Naive thymus-derived CD4-positive, alpha-beta T cell (primary cell): ENCODE measurements at regions not wholly inside any gene's neighbourhood (a gene's known extent, or its start where the extent isn't known, plus 50 kb on each side); places are given as distances from the start of the nearest gene placed in this dataset.

Experiments
- ATAC-seq: fragments of 150-1000 bp; cut with Tn5 transposase; 2 replicates; pipeline ENCODE4 v1.10.0; 2021; ENCODE audit warnings: mild to moderate bottlenecking, moderate library complexity
- CTCF ChIA-PET: fragments of 350-600 bp; sonication (Branson Sonifier 250); formaldehyde crosslinking; loops from one replicate; lab custom pipeline; 2021; ENCODE audit warnings: antibody characterized with exemption; lab: Charles Lee
- POLR2A ChIA-PET: fragments of 350-600 bp; sonication (Branson Sonifier 250); formaldehyde crosslinking; loops from one replicate; lab custom pipeline; 2021; ENCODE audit warnings: antibody characterized with exemption, inconsistent platforms; lab: Charles Lee
- DNase-seq, 9 donors: peaks; one replicate each; pipeline versions ENCODE4 v3.0.0 to v3.0.0-alpha.2; 2020 to 2022; ENCODE audit warnings: mixed read lengths in 1 of 9
- H3K27ac ChIP-seq: one replicate; pipeline ENCODE4 v1.7.0; 2013; ENCODE audit warnings: mild to moderate bottlenecking, low read depth, low read length, moderate library complexity
- H3K27me3 ChIP-seq, 2 donors: one replicate each; pipeline ENCODE4 v1.7.0; 2013; ENCODE audit warnings: low read length in 2 of 2, mild to moderate bottlenecking in 2 of 2, moderate library complexity in 2 of 2; ENCODE audit not compliant: control insufficient read depth in 2 of 2, insufficient read depth in 2 of 2
- H3K36me3 ChIP-seq, 3 experiments: 1 replicate in 2 of 3; 2 replicates in 1 of 3; pipeline ENCODE4 v1.7.0; 2013; ENCODE audit warnings: low read length in 3 of 3, mild to moderate bottlenecking in 3 of 3, moderate library complexity in 1 of 3; ENCODE audit not compliant: insufficient read depth in 3 of 3, control insufficient read depth in 2 of 3
- H3K4me1 ChIP-seq, 2 donors: one replicate each; pipeline ENCODE4 v1.7.0; 2013; ENCODE audit warnings: low read length in 2 of 2, mild to moderate bottlenecking in 2 of 2, moderate library complexity in 1 of 2; ENCODE audit not compliant: control insufficient read depth in 2 of 2, insufficient read depth in 2 of 2
- H3K4me3 ChIP-seq: 2 replicates; pipeline ENCODE4 v1.7.0; 2013; ENCODE audit warnings: mild to moderate bottlenecking, low read length
- H3K9me3 ChIP-seq, 3 experiments: 1 replicate in 2 of 3; 2 replicates in 1 of 3; pipeline ENCODE4 v1.7.0; 2013; ENCODE audit warnings: low read length in 3 of 3; ENCODE audit not compliant: control insufficient read depth in 2 of 3
- H3K27ac Mint-ChIP-seq, 9 donors: one replicate each; pipeline ENCODE4 v1.8.0; 2020 to 2022; ENCODE audit warnings: mixed read lengths in 9 of 9, mild to moderate bottlenecking in 8 of 9, moderate library complexity in 5 of 9, inconsistent platforms in 2 of 9
- H3K27me3 Mint-ChIP-seq, 5 donors: one replicate each; pipeline ENCODE4 v1.8.0; 2021 to 2022; ENCODE audit warnings: mixed read lengths in 5 of 5, mild to moderate bottlenecking in 1 of 5
- H3K36me3 Mint-ChIP-seq, 5 donors: one replicate each; pipeline ENCODE4 v1.8.0; 2020 to 2022; ENCODE audit warnings: mixed read lengths in 5 of 5, mild to moderate bottlenecking in 3 of 5, inconsistent platforms in 1 of 5
- H3K4me1 Mint-ChIP-seq, 7 donors: one replicate each; pipeline ENCODE4 v1.8.0; 2020 to 2022; ENCODE audit warnings: mixed read lengths in 7 of 7, mild to moderate bottlenecking in 3 of 7, inconsistent platforms in 1 of 7
- H3K4me3 Mint-ChIP-seq, 10 donors: one replicate each; pipeline ENCODE4 v1.8.0; 2020 to 2022; ENCODE audit warnings: mild to moderate bottlenecking in 10 of 10, mixed read lengths in 10 of 10, moderate library complexity in 6 of 10, inconsistent platforms in 2 of 10
- H3K9me3 Mint-ChIP-seq, 11 donors: one replicate each; pipeline ENCODE4 v1.8.0; 2020 to 2022; ENCODE audit warnings: mixed read lengths in 11 of 11, mild to moderate bottlenecking in 4 of 11, inconsistent platforms in 1 of 11, moderate library complexity in 1 of 11
- intact Hi-C, 2 donors: fragments of 100-400 bp; cut with micrococcal nuclease; formaldehyde crosslinking; loops; one replicate each; pipeline ENCODE4 v1.15.1; 2023

- ChIA-PET POLR2A (no interaction called here), CTCF (no interaction called here)
- Mint-ChIP-seq H3K4me3 (no peak overlapping the region), H3K27ac (no peak overlapping the region), H3K4me1 (no peaks in the 10 kb centered on the region), H3K9me3 (peaks cover 0 to 15% (median 5%) of the 10 kb centered on the region in 11 donors), H3K27me3 (peaks cover 0 to 15% (median 7%) of the 10 kb centered on the region in 5 donors), H3K36me3 (peaks cover 0 to 10% (median 4%) of the 10 kb centered on the region in 5 donors)
- no peaks in the 10 kb centered on the region for H3K4me1 ChIP-seq
- H3K9me3 ChIP-seq = no peaks in the 10 kb centered on the region
- ATAC-seq (no peak), DNase-seq (no peak)
- no peaks in the 10 kb centered on the region for H3K36me3 ChIP-seq
- no peaks in the 10 kb centered on the region for H3K27me3 ChIP-seq
- H3K4me3 ChIP-seq = no peak overlapping the region
- intact Hi-C loops = no loop called here
- no peak overlapping the region for H3K27ac ChIP-seq
These were observed 56.6 kb upstream of the SCOC start for GRCh38 chr4:140316799-140317198.

GRCh38 chr4:140315970-140316369 is 57.5 kb upstream of the SCOC start:
- Histone ChIP-seq H3K9me3 (no peaks in the 10 kb centered on the region), H3K27me3 (no peaks in the 10 kb centered on the region), H3K4me1 (no peaks in the 10 kb centered on the region), H3K36me3 (no peaks in the 10 kb centered on the region), H3K4me3 (no peak overlapping the region), H3K27ac (no peak overlapping the region)
- Mint-ChIP-seq H3K9me3 (peaks cover 0 to 8% (median 4%) of the 10 kb centered on the region in 11 donors), H3K27ac (no peak overlapping the region), H3K27me3 (peaks cover 0 to 14% (median 9%) of the 10 kb centered on the region in 5 donors), H3K4me1 (no peaks in the 10 kb centered on the region), H3K36me3 (peaks cover 0 to 4% (median 0%) of the 10 kb centered on the region in 5 donors), H3K4me3 (no peak overlapping the region)
- CTCF ChIA-PET = no interaction called here
- intact Hi-C loops = no loop called here
- ATAC-seq (no peak), DNase-seq (no peak)
- POLR2A ChIA-PET = no interaction called here

- Mint-ChIP-seq H3K4me3 (no peak overlapping the region), H3K27ac (no peak overlapping the region), H3K9me3 (peaks cover 0 to 5% (median 4%) of the 10 kb centered on the region in 11 donors), H3K36me3 (peaks cover 0 to 3% (median 0%) of the 10 kb centered on the region in 5 donors), H3K4me1 (no peaks in the 10 kb centered on the region), H3K27me3 (peaks cover 3 to 16% (median 9%) of the 10 kb centered on the region in 5 donors)
- Histone ChIP-seq H3K27me3 (no peaks in the 10 kb centered on the region), H3K27ac (no peak overlapping the region), H3K36me3 (no peaks in the 10 kb centered on the region), H3K4me1 (no peaks in the 10 kb centered on the region), H3K4me3 (no peak overlapping the region), H3K9me3 (no peaks in the 10 kb centered on the region)
- intact Hi-C loops = no loop called here
- CTCF ChIA-PET = no interaction called here
- DNase-seq (no peak), ATAC-seq (no peak)
- POLR2A ChIA-PET = no interaction called here
These were observed 58.0 kb upstream of the SCOC start for GRCh38 chr4:140315438-140315837.

- DNase-seq (no peak), ATAC-seq (no peak)
- Mint-ChIP-seq H3K4me3 (no peak overlapping the region), H3K27me3 (peaks cover 0 to 16% (median 9%) of the 10 kb centered on the region in 5 donors), H3K27ac (no peak overlapping the region), H3K4me1 (no peaks in the 10 kb centered on the region), H3K9me3 (peaks cover 0 to 5% (median 3%) of the 10 kb centered on the region in 11 donors), H3K36me3 (no peaks in the 10 kb centered on the region)
- Histone ChIP-seq H3K27me3 (no peaks in the 10 kb centered on the region), H3K27ac (no peak overlapping the region), H3K4me1 (no peaks in the 10 kb centered on the region), H3K4me3 (no peak overlapping the region), H3K36me3 (no peaks in the 10 kb centered on the region), H3K9me3 (no peaks in the 10 kb centered on the region)
- intact Hi-C loops = no loop called here
- ChIA-PET POLR2A (no interaction called here), CTCF (no interaction called here)
These were observed 58.4 kb upstream of the SCOC start for GRCh38 chr4:140315019-140315418.

- ChIA-PET CTCF (no interaction called here), POLR2A (no interaction called here)
- ATAC-seq (no peak), DNase-seq (no peak)
- no peaks in the 10 kb centered on the region for H3K9me3 ChIP-seq
- no peak overlapping the region for H3K4me3 ChIP-seq
- no peaks in the 10 kb centered on the region for H3K36me3 ChIP-seq
- Mint-ChIP-seq H3K36me3 (no peaks in the 10 kb centered on the region), H3K4me3 (no peak overlapping the region), H3K27ac (no peak overlapping the region), H3K4me1 (peaks cover 0 to 1% (median 0%) of the 10 kb centered on the region in 7 donors), H3K9me3 (no peaks in the 10 kb centered on the region), H3K27me3 (peaks cover 0 to 17% (median 9%) of the 10 kb centered on the region in 5 donors)
- H3K4me1 ChIP-seq = no peaks in the 10 kb centered on the region
- intact Hi-C loops = no loop called here
- no peaks in the 10 kb centered on the region for H3K27me3 ChIP-seq
- no peak overlapping the region for H3K27ac ChIP-seq
These were observed 61.3 kb upstream of the SCOC start for GRCh38 chr4:140312100-140312499.

- no peak for ATAC-seq
- no peaks in the 10 kb centered on the region for H3K36me3 Mint-ChIP-seq
- H3K27me3 Mint-ChIP-seq = peaks cover 0 to 17% (median 9%) of the 10 kb centered on the region in 5 donors
- no peak overlapping the region for H3K27ac Mint-ChIP-seq
- ChIA-PET CTCF (no interaction called here), POLR2A (no interaction called here)
- Histone ChIP-seq H3K4me3 (no peak overlapping the region), H3K27ac (no peak overlapping the region), H3K9me3 (no peaks in the 10 kb centered on the region), H3K36me3 (no peaks in the 10 kb centered on the region), H3K27me3 (no peaks in the 10 kb centered on the region), H3K4me1 (no peaks in the 10 kb centered on the region)
- intact Hi-C loops = no loop called here
- no peak for DNase-seq
- peaks cover 0 to 1% (median 0%) of the 10 kb centered on the region in 7 donors for H3K4me1 Mint-ChIP-seq
- H3K4me3 Mint-ChIP-seq = no peak overlapping the region
- no peaks in the 10 kb centered on the region for H3K9me3 Mint-ChIP-seq
These were observed 62.1 kb upstream of the SCOC start for GRCh38 chr4:140311257-140311835.
